GM06990 (cell line): ENCODE measurements at regions not wholly inside any gene's neighbourhood (a gene's known extent, or its start where the extent isn't known, plus 50 kb on each side); places are given as distances from the start of the nearest gene placed in this dataset.
A peak's percentile ranks its signal among the peaks of the same experiment; 100 is the strongest.
"Not testable (repeated sequence)": the region's sequence is repeated elsewhere in the genome, so short reads cannot be mapped to it uniquely, and the experiment has no call there.

Source experiments
- DNase-seq: peaks from one replicate; pipeline ENCODE4 v3.0.0-alpha.2; 2011; ENCODE audit not compliant: insufficient read length; ENCODE audit errors: extremely low read depth
- H3K27me3 ChIP-seq: replicated peaks from 2 replicates; pipeline ENCODE4 v1.6.0; 2011; ENCODE audit warnings: low read length; ENCODE audit not compliant: control insufficient read depth, insufficient read depth
- H3K36me3 ChIP-seq: 2 replicates; pipeline ENCODE4 v1.5.1; 2011; ENCODE audit warnings: low read length; ENCODE audit not compliant: control insufficient read depth, insufficient read depth
- H3K4me3 ChIP-seq: replicated peaks from 2 replicates; pipeline ENCODE4 v1.5.1; 2011; ENCODE audit warnings: low read depth, mild to moderate bottlenecking, control low read depth, low read length
- TF ChIP-seq, protein P1 (sequence below): IDR thresholded peaks from 2 replicates; pipeline ENCODE4 v1.5.1; 2011; ENCODE audit warnings: low read length, control low read depth, mild to moderate bottlenecking, inconsistent platforms; ENCODE audit not compliant: insufficient read depth, poor library complexity, severe bottlenecking

DNA sequence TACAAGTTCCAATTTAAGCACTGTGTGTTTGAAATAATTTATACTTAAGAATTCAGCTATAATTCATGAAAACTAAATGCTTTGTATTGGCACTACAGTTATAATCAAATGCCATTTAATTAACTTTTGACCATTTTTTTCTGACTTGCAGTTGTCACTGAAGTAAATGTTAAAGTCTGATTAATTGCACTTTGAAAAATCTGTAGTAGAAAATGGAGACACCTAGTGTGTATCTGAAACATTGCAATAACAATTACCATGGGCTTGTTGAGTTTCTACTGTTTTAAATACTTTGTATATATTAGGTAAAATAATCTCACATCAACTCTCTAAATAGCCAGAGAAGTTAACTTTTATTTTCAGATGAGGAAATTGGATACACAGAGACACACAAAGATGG is 458.6 kb upstream of the FSIP2 start:
- DNase-seq, result no peak
- H3K4me3 ChIP-seq, result no peak overlapping the region

DNA sequence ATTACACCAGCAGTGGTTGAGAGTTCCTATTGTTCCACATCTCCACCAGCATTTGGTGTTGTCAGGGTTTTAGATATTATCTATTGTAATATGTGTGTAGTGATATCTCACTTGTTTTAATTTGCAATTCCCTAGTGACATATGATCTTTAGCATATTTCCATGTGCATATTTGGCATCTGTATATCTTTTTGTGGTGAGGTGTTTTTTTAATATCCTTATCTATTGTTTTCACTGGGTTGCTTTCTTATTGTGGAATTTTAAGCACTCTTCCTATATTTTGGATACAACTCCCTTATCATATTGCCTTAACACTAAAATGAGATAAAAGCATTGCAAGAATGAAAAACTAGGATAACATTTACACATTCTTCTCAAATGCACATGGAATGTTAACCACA is 453.9 kb upstream of the FSIP2 start:
- H3K27me3 ChIP-seq, result no peaks in the 10 kb centered on the region
- H3K36me3 ChIP-seq, result no peaks in the 10 kb centered on the region
- TF ChIP-seq, protein P1, sequence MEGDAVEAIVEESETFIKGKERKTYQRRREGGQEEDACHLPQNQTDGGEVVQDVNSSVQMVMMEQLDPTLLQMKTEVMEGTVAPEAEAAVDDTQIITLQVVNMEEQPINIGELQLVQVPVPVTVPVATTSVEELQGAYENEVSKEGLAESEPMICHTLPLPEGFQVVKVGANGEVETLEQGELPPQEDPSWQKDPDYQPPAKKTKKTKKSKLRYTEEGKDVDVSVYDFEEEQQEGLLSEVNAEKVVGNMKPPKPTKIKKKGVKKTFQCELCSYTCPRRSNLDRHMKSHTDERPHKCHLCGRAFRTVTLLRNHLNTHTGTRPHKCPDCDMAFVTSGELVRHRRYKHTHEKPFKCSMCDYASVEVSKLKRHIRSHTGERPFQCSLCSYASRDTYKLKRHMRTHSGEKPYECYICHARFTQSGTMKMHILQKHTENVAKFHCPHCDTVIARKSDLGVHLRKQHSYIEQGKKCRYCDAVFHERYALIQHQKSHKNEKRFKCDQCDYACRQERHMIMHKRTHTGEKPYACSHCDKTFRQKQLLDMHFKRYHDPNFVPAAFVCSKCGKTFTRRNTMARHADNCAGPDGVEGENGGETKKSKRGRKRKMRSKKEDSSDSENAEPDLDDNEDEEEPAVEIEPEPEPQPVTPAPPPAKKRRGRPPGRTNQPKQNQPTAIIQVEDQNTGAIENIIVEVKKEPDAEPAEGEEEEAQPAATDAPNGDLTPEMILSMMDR, result no peak
- no peak for DNase-seq
- no peak overlapping the region for H3K4me3 ChIP-seq

More for the DNA sequence above, 458.6 kb upstream of the FSIP2 start:
- no peaks in the 10 kb centered on the region for H3K36me3 ChIP-seq
- TF ChIP-seq, protein P1, result peak; percentile 47
- no peaks in the 10 kb centered on the region; the same call in 1 of the 2 replicates for H3K27me3 ChIP-seq

DNA sequence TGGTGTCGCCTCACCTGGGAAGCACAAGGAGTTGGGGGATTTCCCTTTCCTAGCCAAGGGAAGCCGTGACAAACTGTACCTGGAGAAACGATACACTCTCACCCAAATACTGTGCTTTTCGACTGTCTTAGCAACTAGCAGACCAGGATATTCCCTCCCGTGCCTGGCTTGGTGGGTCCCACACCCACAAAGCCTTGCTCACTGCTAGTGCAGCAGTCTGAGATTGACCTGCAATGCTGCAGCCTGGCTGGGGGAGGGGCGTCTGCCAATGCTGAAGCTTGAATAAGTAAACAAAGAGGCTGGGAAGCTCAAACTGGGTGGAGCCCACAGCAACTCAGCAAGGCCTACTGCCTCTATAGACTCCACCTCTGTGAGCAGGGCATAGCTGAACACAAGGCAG is 448.6 kb upstream of the FSIP2 start:
- H3K4me3 ChIP-seq, H3K36me3 ChIP-seq, DNase-seq, H3K27me3 ChIP-seq: not testable (repeated sequence)

DNA sequence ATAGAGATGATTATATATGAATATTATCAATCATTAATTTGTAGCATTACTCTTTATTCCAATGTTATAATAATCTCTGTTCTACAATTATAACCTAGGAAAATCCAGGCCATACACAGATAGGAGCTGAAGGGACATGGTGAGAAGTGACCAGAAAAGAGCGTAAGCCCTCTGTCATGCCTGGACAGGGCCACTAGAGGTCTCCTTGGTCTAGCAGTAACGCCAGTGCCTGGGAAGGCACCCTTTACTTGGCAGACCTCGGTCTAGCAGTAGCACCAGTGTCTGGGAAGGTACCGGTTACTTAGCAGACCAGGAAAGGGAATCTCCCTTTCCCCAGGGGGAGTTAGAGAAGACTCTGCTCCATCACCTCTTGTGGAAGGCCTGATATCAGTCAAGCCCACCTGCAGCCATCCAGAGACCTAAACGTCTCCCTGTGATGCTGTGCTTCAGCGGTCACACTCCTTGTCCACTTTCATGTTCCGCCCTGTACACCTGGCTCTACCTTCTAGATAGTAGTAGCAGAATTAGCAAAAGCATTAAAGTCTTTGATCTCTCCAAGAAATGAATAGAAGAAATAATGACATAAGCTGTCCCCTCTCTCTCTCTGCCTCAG is 447.5 kb upstream of the FSIP2 start:
- no peaks in the 10 kb centered on the region for H3K27me3 ChIP-seq
- TF ChIP-seq, protein P1, result peak; percentile 83
- no peak overlapping the region for H3K4me3 ChIP-seq
- H3K36me3 ChIP-seq, result no peaks in the 10 kb centered on the region
- DNase-seq, result no peak

DNA sequence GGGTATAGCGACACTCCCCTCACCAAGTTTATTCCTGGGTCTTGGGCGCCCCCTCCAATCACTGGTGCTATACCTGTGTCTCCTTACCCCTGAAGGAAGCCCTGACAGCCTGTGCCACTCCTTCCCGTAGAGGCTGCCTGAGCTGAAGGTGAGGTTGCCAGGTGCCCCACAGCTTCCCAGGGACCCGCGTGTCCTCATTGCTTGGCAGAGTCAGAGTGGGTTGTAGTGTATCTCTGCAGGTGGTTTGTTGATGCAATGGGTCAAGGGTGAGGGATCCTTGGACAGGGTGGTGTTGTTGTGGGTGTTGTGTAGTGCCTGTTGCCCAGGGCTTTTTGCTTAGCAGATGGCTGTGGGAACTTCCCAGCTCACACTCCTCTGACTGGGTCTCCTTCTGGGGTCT is 438.7 kb upstream of the FSIP2 start:
- no peaks in the 10 kb centered on the region for H3K27me3 ChIP-seq
- TF ChIP-seq, protein P1, result no peak
- no peak for DNase-seq

DNA sequence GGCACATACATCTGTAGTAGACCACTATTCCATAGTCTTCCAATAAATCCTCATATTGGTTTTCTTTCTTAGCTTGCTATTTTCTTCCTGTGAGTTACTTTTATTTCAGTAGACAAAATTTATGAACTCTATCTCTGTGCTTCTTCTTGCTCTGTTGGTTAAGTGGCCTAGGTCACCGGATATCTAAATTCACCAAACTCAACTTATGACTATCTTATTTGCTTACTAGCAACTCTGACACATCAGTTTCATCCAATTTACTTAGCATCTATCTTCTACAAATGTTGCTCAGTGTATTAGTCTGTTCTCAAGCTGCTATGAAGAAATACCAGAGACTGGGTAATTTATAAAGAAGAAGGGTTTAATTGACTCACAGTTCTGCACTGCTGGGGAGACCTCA is 432.5 kb upstream of the FSIP2 start:
- no peak for DNase-seq
- TF ChIP-seq, protein P1, result no peak
- no peaks in the 10 kb centered on the region for H3K36me3 ChIP-seq
- no peaks in the 10 kb centered on the region for H3K27me3 ChIP-seq
- H3K4me3 ChIP-seq, result no peak overlapping the region

More for the DNA sequence above, 438.7 kb upstream of the FSIP2 start:
- no peak overlapping the region for H3K4me3 ChIP-seq
- no peaks in the 10 kb centered on the region for H3K36me3 ChIP-seq
